GM12875 (cell line): ENCODE measurements at regions not wholly inside any gene's neighbourhood (a gene's known extent, or its start where the extent isn't known, plus 50 kb on each side); places are given as distances from the start of the nearest gene placed in this dataset.
"Not testable (repeated sequence)": the region's sequence is repeated elsewhere in the genome, so short reads cannot be mapped to it uniquely, and the experiment has no call there.

Experiments
- H3K4me3 ChIP-seq: one replicate; pipeline ENCODE4 v1.5.1; 2011; ENCODE audit warnings: low read depth, low read length, control low read depth
- CTCF ChIP-seq: IDR thresholded peaks from 2 replicates; pipeline ENCODE4 v1.5.1; 2011; ENCODE audit warnings: low read depth, mild to moderate bottlenecking, control low read depth, inconsistent platforms, low read length, moderate library complexity, borderline replicate concordance; ENCODE audit not compliant: insufficient read depth

GRCh38 chr19:33866696-33867095, 70.0 kb downstream of the KCTD15 start:
- no peak for TF ChIP-seq CTCF
- H3K4me3 ChIP-seq: no peak overlapping the region

- H3K4me3 ChIP-seq: no peak overlapping the region
- no peak for TF ChIP-seq CTCF
Observed at GRCh38 chr19:33868076-33868735, 71.5 kb downstream of the KCTD15 start.

GRCh38 chr19:33868788-33869412, 72.2 kb downstream of the KCTD15 start:
- no peak overlapping the region for H3K4me3 ChIP-seq
- no peak for TF ChIP-seq CTCF

DNA sequence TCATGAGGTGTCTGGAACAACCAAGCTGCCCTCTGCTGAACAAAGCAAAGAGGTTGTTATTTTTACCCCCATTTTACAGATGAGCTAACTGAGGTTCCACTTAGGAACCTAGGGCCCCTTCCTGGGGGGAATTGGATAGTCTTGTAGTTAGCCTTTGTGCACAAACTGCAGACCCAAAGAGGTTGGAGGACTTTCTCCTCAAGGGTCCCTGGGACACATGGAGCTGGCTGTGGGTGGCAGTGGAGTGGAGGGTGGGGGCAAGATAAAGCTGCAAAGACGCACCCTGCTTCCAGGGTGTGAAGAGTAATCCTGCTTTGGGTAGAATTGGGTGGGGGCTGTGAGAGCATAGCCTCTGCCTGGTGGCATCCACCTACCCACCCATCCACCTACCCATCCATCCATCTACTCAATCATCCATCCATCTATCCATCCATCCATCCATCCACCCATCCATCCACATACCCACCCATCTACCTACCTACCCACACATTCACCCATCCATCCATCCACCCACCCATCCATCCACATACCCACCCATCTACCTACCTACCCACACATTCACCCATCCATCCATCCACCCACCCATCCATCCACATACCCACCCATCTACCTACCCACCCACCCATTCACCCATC, 73.7 kb downstream of the KCTD15 start:
- H3K4me3 ChIP-seq: not testable (repeated sequence)

DNA sequence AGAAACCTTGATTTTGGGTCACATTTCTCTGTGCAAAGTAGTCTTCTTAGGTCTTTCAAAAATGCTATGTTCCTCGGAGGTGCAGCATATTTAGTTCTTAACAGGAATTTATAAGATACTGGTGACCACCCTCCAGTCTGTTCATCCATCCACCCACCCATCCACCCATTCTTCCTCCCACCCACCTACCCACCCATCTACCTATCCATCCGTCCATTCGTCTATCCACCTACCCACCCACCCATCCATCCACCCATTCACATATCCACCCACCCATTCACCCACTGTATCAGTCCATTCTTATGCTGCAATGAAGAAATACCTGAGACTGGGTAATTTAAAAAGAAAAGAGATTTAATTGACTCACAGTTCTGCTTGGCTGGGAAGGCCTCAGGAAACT, 74.9 kb downstream of the KCTD15 start:
- H3K4me3 ChIP-seq: no peak overlapping the region
- TF ChIP-seq CTCF: no peak

GRCh38 chr19:33872445-33873320, 76.0 kb downstream of the KCTD15 start:
- no peak for TF ChIP-seq CTCF
- no peak overlapping the region for H3K4me3 ChIP-seq

DNA sequence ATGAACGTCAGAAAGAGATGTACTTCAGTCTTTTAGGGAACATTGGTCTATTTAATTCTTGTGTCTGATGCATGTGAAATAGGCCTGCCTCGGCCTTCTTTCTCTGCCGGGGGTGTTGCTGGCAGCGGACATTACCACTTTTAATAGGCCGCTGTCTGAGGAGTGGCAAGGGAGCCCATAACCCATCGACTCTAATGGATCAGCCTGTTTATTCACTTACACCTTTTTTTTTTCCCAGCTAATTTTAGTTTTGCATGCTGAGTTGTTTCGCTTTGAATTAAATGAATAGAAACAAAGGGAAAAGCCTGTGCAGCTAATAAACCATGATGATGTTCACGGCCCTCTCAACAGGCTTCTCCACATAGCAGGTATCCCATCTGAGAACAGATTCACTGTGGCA, 78.4 kb downstream of the KCTD15 start:
- no peak for TF ChIP-seq CTCF

More for the DNA sequence above, 78.4 kb downstream of the KCTD15 start:
- no peak overlapping the region for H3K4me3 ChIP-seq
